IMR-90 (cell line): ENCODE measurements at regions not wholly inside any gene's neighbourhood (a gene's known extent, or its start where the extent isn't known, plus 50 kb on each side); places are given as distances from the start of the nearest gene placed in this dataset.

Experiments
- ATAC-seq: fragments of 200-7000 bp; cut with Tn5 transposase; 2 replicates; pipeline ENCODE4 v1.9.1; 2020; ENCODE audit warnings: low read depth, mild to moderate bottlenecking, moderate library complexity
- BruUV-seq: library from RNA; stranded (reverse); fragments of 400-500 nt; replicated peaks from 2 replicates; lab custom pipeline; 2021; lab: Mats Ljungman, UMichigan
- CTCF ChIA-PET: fragments of 300-600 bp; formaldehyde crosslinking; extraction: SDS; loops from one replicate; lab custom pipeline; 2021; ENCODE audit warnings: antibody characterized with exemption; lab: Yijun Ruan, JAX
- POLR2A ChIA-PET: fragments of 300-600 bp; sonication (Branson Sonifier 250); formaldehyde crosslinking; loops from one replicate; lab custom pipeline; 2022; ENCODE audit warnings: antibody characterized with exemption; ENCODE audit not compliant: unreplicated experiment; lab: Charles Lee
- DNase-seq: peaks from one replicate; pipeline ENCODE4 v3.0.0; 2013
- H2AFZ ChIP-seq: replicated peaks from 2 replicates; pipeline ENCODE3; 2013; ENCODE audit warnings: low read length, mild to moderate bottlenecking; ENCODE audit not compliant: poor library complexity
- H2AK5ac ChIP-seq: 2 replicates; pipeline ENCODE4 v1.6.1; 2013; ENCODE audit warnings: low read depth, low read length, inconsistent platforms
- H2AK9ac ChIP-seq: replicated peaks from 2 replicates; pipeline ENCODE3; 2013; ENCODE audit warnings: mild to moderate bottlenecking, low read depth, low read length, moderate library complexity; ENCODE audit not compliant: poor library complexity
- H2BK120ac ChIP-seq: 2 replicates; pipeline ENCODE4 v1.6.1; 2013; ENCODE audit warnings: low read depth, low read length, inconsistent platforms
- H2BK15ac ChIP-seq: 3 replicates; pipeline ENCODE4 v1.6.1; 2013; ENCODE audit warnings: low read depth, low read length, inconsistent platforms
- H2BK20ac ChIP-seq: 2 replicates; pipeline ENCODE4 v1.6.1; 2013; ENCODE audit warnings: low read depth, mild to moderate bottlenecking, inconsistent platforms, low read length, moderate library complexity
- H2BK5ac ChIP-seq: 2 replicates; pipeline ENCODE4 v1.6.1; 2013; ENCODE audit warnings: mild to moderate bottlenecking, low read depth, low read length, inconsistent platforms; ENCODE audit not compliant: poor library complexity, severe bottlenecking
- H3K14ac ChIP-seq: replicated peaks from 2 replicates; pipeline ENCODE4 v1.6.1; 2013; ENCODE audit warnings: low read depth, low read length, inconsistent platforms
- H3K18ac ChIP-seq: 2 replicates; pipeline ENCODE4 v1.6.1; 2013; ENCODE audit warnings: low read depth, low read length, control low read depth
- H3K23ac ChIP-seq: 2 replicates; pipeline ENCODE4 v1.6.1; 2013; ENCODE audit warnings: low read depth, low read length, inconsistent platforms
- H3K27ac ChIP-seq: 2 replicates; pipeline ENCODE4 v1.5.1; 2013; ENCODE audit warnings: mild to moderate bottlenecking, control low read depth, low read length; ENCODE audit not compliant: insufficient read depth
- H3K27me3 ChIP-seq: 2 replicates; pipeline ENCODE4 v1.6.1; 2013; ENCODE audit warnings: low read length; ENCODE audit not compliant: control insufficient read depth, insufficient read depth
- H3K36me3 ChIP-seq: 2 replicates; pipeline ENCODE4 v1.6.1; 2013; ENCODE audit warnings: low read length, mixed read lengths; ENCODE audit not compliant: control insufficient read depth, insufficient read depth
- H3K4ac ChIP-seq: 2 replicates; pipeline ENCODE4 v1.6.1; 2013; ENCODE audit warnings: low read depth, low read length, inconsistent platforms
- H3K4me1 ChIP-seq: 2 replicates; pipeline ENCODE4 v1.6.1; 2013; ENCODE audit warnings: low read length, mixed read lengths; ENCODE audit not compliant: control insufficient read depth, insufficient read depth
- H3K4me2 ChIP-seq: 2 replicates; pipeline ENCODE4 v1.6.1; 2013; ENCODE audit warnings: low read depth, mild to moderate bottlenecking, control low read depth, low read length, moderate library complexity
- H3K4me3 ChIP-seq: 2 replicates; pipeline ENCODE4 v1.5.1; 2013; ENCODE audit warnings: low read depth, mild to moderate bottlenecking, control low read depth, low read length, moderate library complexity; ENCODE audit not compliant: insufficient read depth
- H3K56ac ChIP-seq: 2 replicates; pipeline ENCODE4 v1.6.1; 2013; ENCODE audit warnings: low read length, inconsistent platforms; ENCODE audit not compliant: insufficient read depth; ENCODE audit errors: extremely low read depth
- H3K79me1 ChIP-seq, 2 experiments: 2 replicates each; pipeline ENCODE4 v1.6.1; 2013; ENCODE audit warnings: low read length in 2 of 2, inconsistent platforms in 1 of 2, low read depth in 1 of 2
- H3K9ac ChIP-seq: 2 replicates; pipeline ENCODE4 v1.6.1; 2013; ENCODE audit warnings: low read depth, low read length, control low read depth
- H3K9me1 ChIP-seq: 2 replicates; pipeline ENCODE4 v1.6.1; 2013; ENCODE audit warnings: low read length, inconsistent platforms; ENCODE audit not compliant: insufficient read depth
- H3K9me3 ChIP-seq: 2 replicates; pipeline ENCODE4 v1.6.1; 2013; ENCODE audit warnings: low read length; ENCODE audit not compliant: control insufficient read depth, insufficient read depth
- H4K20me1 ChIP-seq: 2 replicates; pipeline ENCODE4 v1.6.1; 2013; ENCODE audit warnings: low read length, inconsistent platforms; ENCODE audit not compliant: insufficient read depth
- H4K5ac ChIP-seq: 2 replicates; pipeline ENCODE4 v1.6.1; 2013; ENCODE audit warnings: mild to moderate bottlenecking, low read depth, low read length, control low read depth
- H4K8ac ChIP-seq, 2 experiments: 2 replicates each; pipeline ENCODE4 v1.6.1; 2013; ENCODE audit warnings: low read depth in 2 of 2, low read length in 2 of 2, control low read depth in 1 of 2, inconsistent platforms in 1 of 2
- H4K91ac ChIP-seq: 2 replicates; pipeline ENCODE4 v1.6.1; 2013; ENCODE audit warnings: low read depth, low read length, inconsistent platforms; ENCODE audit not compliant: insufficient read depth
- CEBPB ChIP-seq: IDR thresholded peaks from 2 replicates; pipeline ENCODE4 v1.6.1; 2012; ENCODE audit warnings: low read depth, low read length, improper control_type of control experiment
- ELK1 ChIP-seq: fragments of 150-350 bp; IDR thresholded peaks from 2 replicates; pipeline ENCODE4 v1.6.1; 2016; ENCODE audit warnings: low read depth, mild to moderate bottlenecking, low read length, moderate library complexity, borderline replicate concordance
- FOS ChIP-seq: fragments of 150-350 bp; IDR thresholded peaks from 2 replicates; pipeline ENCODE4 v1.6.1; 2016; ENCODE audit warnings: low read depth, low read length
- MAFK ChIP-seq: IDR thresholded peaks from 2 replicates; pipeline ENCODE4 v1.6.1; 2012; ENCODE audit warnings: low read depth, low read length, improper control_type of control experiment
- MAZ ChIP-seq: IDR thresholded peaks from 2 replicates; pipeline ENCODE4 v1.6.1; 2012; ENCODE audit warnings: low read depth, mild to moderate bottlenecking, low read length, improper control_type of control experiment, moderate library complexity, borderline replicate concordance
- MXI1 ChIP-seq: IDR thresholded peaks from 2 replicates; pipeline ENCODE4 v1.6.1; 2012; ENCODE audit warnings: low read depth, mild to moderate bottlenecking, low read length, moderate library complexity, borderline replicate concordance
- NFE2L2 ChIP-seq: fragments of 150-350 bp; IDR thresholded peaks from 2 replicates; pipeline ENCODE4 v1.6.1; 2016; ENCODE audit warnings: low read depth, mild to moderate bottlenecking, low read length
- RAD21 ChIP-seq: IDR thresholded peaks from 2 replicates; pipeline ENCODE4 v1.6.1; 2012; ENCODE audit warnings: low read length, improper control_type of control experiment
- RFX5 ChIP-seq: IDR thresholded peaks from 2 replicates; pipeline ENCODE4 v1.8.0; 2012; ENCODE audit warnings: low read depth, mild to moderate bottlenecking, low read length, moderate library complexity
- WGBS, 2 experiments: methylation state at CpG; one replicate each; pipeline versions ENCODE4 v1.1.5 to v1.1.7; 2013; ENCODE audit warnings: missing lambda C conversion rate in 2 of 2; ENCODE audit not compliant: insufficient read length in 1 of 2; ENCODE audit errors: extremely low coverage in 2 of 2; 5-methylcytosine and 5-hydroxymethylcytosine counted together
- dilution Hi-C: fragments of 300-500 bp; cut with HindIII; formaldehyde crosslinking; loops from one replicate; pipeline ENCODE4 v1.14.3; 2018; ENCODE audit warnings: low sequenced_read_pairs; ENCODE audit not compliant: unreplicated experiment
- in situ Hi-C: fragments of 300-500 bp; cut with MboI; formaldehyde crosslinking; loops from 3 replicates; pipeline ENCODE4 v1.14.3; 2019; ENCODE audit warnings: low sequenced_read_pairs, inconsistent platforms, mixed read lengths
- intact Hi-C: fragments of 100-400 bp; cut with micrococcal nuclease; formaldehyde crosslinking; loops from 2 replicates; pipeline ENCODE4 v1.10.0; 2022

DNA sequence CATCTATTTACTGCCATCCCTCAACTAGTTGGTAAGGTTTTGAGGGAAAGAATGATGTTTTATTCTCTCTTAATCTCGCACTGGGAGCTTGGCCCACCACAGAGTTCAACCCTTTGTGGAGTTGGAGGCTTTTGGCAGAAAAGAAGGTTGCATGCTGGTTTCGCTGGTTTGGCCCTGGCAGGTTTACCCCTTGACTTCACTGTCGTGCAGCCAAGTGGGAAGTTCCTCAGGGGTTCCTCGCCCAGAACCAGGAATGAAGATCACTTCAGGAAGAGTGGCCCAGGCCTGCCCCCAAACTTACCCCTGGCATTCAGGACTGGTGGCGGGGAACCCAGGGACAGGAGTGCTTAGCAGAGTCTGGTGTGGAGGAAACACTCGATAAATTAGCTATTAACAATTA lies 103.1 kb upstream of the LYZL2 start:
- TF ChIP-seq RFX5 (no peak), CEBPB (no peak), MAZ (no peak), NFE2L2 (no peak), ELK1 (no peak), RAD21 (no peak), MXI1 (no peak), FOS (no peak), MAFK (no peak)
- intact Hi-C loops, result no loop called here
- Histone ChIP-seq H2BK5ac (no peak overlapping the region), H3K23ac (no peak overlapping the region), H3K4me3 (no peak overlapping the region), H4K8ac (no peak overlapping the region), H3K27me3 (no peaks in the 10 kb centered on the region), H3K18ac (no peak overlapping the region), H4K5ac (no peak overlapping the region), H2BK120ac (peak overlapping the region; percentile 64), H2AK5ac (peak overlapping the region; percentile 86), H3K9ac (no peak overlapping the region), H2BK20ac (0 out of 2 replicates have a peak overlapping the region, but pooled peaks have one; percentile 31), H3K36me3 (no peaks in the 10 kb centered on the region), H3K4me1 (peaks cover 5% of the 10 kb centered on the region), H3K14ac (0 out of 2 replicates have a peak overlapping the region, but pooled peaks have one; percentile 7), H3K4me2 (no peak overlapping the region), H2AFZ (no peak overlapping the region), H3K27ac (no peak overlapping the region), H3K79me1 (peaks cover 0 to 5% of the 10 kb centered on the region in 2 experiments; a peak in 2 of 4 replicates), H3K4ac (peak overlapping the region; percentile 40; the same call in 1 of the 2 replicates), H3K56ac (no peak overlapping the region), H3K9me3 (peaks cover 7% of the 10 kb centered on the region; the same call in 1 of the 2 replicates), H4K91ac (no peak overlapping the region), H3K9me1 (peaks cover 8% of the 10 kb centered on the region), H2AK9ac (no peak overlapping the region), H4K20me1 (no peaks in the 10 kb centered on the region), H2BK15ac (peak overlapping the region; percentile 81)
- no CpG with 5 or more reads among the region's 6 CpGs for WGBS, 2 experiments
- ChIA-PET CTCF (no interaction called here), POLR2A (no interaction called here)
- no peak for DNase-seq
- no peak for ATAC-seq
- no TSS peak for BruUV-seq
- in situ Hi-C loops, result no loop called here
- dilution Hi-C loops, result no loop called here
